ENCODE measurements at regions not wholly inside any gene's neighbourhood (a gene's known extent, or its start where the extent isn't known, plus 50 kb on each side); places are given as distances from the start of the nearest gene placed in this dataset.
"Not testable (repeated sequence)": the region's sequence is repeated elsewhere in the genome, so short reads cannot be mapped to it uniquely, and the experiment has no call there.

DNA sequence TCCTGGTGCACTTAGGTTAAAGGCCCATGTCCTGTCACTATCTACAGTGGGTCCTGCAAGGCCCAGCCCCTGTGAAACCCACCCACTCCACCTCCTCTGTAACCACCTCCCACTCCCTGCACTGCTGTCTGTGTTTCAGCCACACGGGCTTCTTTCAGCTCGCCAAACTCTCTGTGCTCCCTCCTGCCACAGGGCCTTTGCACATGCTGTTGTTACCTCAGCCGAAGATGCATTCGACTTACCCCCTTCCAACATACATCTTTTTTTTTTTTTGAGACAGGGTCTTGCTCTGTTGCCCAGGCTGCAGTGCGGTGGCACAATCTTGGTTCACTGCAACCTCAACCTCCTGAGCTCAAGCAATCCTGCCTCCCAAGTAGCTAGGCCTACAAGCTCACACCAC is 76.5 kb upstream of the RPL38 start:
- no peak for DNase-seq (ENCODE audit: low spot score)
- H3K27me3 Mint-ChIP-seq (ENCODE audit: low read depth), result peaks cover 3% of the 10 kb centered on the region; the same call in 1 of the 2 replicates
- H3K4me1 Mint-ChIP-seq, result peaks cover 11% of the 10 kb centered on the region
- no peak overlapping the region for H3K4me3 Mint-ChIP-seq
- no peak for ATAC-seq
- TF ChIP-seq PRRX2 (CRISPR knock-in tag; IDR thresholded peaks at IDR 0.05), result no peak
- 0 out of 2 replicates have a peak, but pooled peaks have one; percentile 5 for TF ChIP-seq GTF2I (CRISPR knock-in tag; conservative IDR thresholded peaks at IDR 0.05)
- ChIA-PET CTCF (interaction anchor here (0.7 to 1.1 kb wide), 3 partner anchors 8 to 75 kb away, joined by 3 to 4 read pairs (median 3); no protein-coding TSS in a partner anchor), POLR2A (interaction anchor here (0.7 kb wide), 1 partner anchor 198 kb away, joined by 4 read pairs; no protein-coding TSS in a partner anchor)
- H3K9me3 Mint-ChIP-seq, result peaks cover 11% of the 10 kb centered on the region
- H3K36me3 Mint-ChIP-seq, result no peaks in the 10 kb centered on the region
- H3K27ac Mint-ChIP-seq, result no peak overlapping the region

DNA sequence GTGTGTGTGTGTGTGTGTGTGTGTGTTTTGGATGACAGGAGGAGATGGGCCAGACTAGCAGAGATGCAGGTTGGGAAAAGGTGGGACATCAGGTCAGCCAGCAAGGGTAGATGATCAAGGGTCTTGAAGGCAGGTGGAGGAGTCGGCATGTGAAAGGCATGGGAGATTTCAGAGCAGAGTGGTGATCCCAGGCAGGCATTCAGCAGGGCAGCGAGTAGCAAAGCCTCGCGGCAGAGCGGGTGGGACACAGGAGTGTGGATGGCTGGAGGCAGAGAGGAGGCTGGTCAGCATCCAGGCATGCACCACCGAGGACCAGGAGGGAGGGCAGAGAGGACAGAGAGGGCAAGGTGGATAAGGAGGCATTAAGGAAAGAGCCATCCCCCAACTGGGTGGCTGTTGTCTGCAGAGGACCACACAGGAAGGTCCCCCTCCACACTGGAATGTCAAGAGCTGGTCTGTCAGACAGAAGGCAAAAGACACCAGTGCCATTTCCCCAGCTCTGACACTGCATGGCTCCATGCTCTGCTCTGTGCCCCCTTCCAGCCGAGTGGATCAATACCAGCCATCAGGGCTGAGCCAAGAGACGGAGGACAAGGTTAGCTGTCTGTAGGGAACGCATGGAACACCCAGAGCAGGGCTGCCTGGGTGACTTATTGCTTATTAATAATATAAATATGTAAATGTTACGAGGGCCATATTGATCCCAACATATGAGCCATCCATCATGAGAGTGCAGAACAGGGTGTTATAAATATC is 74.8 kb upstream of the RPL38 start:
- CTCF ChIA-PET, result interaction anchor here (1.1 to 3.9 kb wide), 2 partner anchors 10 to 39 kb away, joined by 5 to 17 read pairs; no protein-coding TSS in a partner anchor
- POLR2A ChIA-PET, result no interaction called here
- H3K4me3 Mint-ChIP-seq, result no peak overlapping the region
- H3K36me3 Mint-ChIP-seq, result no peaks in the 10 kb centered on the region
- H3K4me1 Mint-ChIP-seq, result peaks cover 17% of the 10 kb centered on the region
- no peak overlapping the region for H3K27ac Mint-ChIP-seq
- H3K9me3 Mint-ChIP-seq, result peaks cover 3% of the 10 kb centered on the region; the same call in 1 of the 2 replicates
- ATAC-seq, result no peak
- no peak for DNase-seq (ENCODE audit: low spot score)
- TF ChIP-seq, protein P1, sequence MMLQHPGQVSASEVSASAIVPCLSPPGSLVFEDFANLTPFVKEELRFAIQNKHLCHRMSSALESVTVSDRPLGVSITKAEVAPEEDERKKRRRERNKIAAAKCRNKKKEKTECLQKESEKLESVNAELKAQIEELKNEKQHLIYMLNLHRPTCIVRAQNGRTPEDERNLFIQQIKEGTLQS (CRISPR knock-in tag; conservative IDR thresholded peaks at IDR 0.05), result no peak
- TF ChIP-seq, protein P2, sequence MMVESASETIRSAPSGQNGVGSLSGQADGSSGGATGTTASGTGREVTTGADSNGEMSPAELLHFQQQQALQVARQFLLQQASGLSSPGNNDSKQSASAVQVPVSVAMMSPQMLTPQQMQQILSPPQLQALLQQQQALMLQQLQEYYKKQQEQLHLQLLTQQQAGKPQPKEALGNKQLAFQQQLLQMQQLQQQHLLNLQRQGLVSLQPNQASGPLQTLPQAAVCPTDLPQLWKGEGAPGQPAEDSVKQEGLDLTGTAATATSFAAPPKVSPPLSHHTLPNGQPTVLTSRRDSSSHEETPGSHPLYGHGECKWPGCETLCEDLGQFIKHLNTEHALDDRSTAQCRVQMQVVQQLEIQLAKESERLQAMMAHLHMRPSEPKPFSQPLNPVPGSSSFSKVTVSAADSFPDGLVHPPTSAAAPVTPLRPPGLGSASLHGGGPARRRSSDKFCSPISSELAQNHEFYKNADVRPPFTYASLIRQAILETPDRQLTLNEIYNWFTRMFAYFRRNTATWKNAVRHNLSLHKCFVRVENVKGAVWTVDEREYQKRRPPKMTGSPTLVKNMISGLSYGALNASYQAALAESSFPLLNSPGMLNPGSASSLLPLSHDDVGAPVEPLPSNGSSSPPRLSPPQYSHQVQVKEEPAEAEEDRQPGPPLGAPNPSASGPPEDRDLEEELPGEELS (CRISPR knock-in tag; IDR thresholded peaks at IDR 0.05), result no peak
- TF ChIP-seq NR1H2 (CRISPR knock-in tag; IDR thresholded peaks at IDR 0.05) (no peak), ESRRA (CRISPR knock-in tag; IDR thresholded peaks at IDR 0.05; ENCODE audit: borderline replicate concordance) (no peak), TP53 (CRISPR knock-in tag; IDR thresholded peaks at IDR 0.05) (no peak)
- H3K27me3 Mint-ChIP-seq (ENCODE audit: low read depth), result peaks cover 6% of the 10 kb centered on the region; the same call in 1 of the 2 replicates

DNA sequence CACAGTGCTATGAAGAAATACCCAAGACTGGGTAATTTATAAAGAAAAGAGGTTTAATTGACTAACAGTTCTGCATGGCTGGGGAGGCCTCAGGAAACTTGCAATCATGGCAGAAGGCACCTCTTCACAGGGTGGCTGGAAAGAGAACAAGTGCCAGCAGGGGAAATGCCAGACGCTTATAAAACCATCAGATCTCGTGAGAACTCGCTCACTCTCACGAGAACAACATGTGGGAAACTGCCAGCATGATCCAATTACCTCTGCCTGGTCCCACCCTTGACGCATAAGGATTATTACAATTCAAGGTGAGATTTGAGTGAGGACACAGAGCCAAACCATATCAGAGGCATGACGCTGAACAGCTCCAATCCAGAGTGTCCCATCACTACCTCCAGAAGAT is 73.7 kb upstream of the RPL38 start:
- ATAC-seq; DNase-seq (ENCODE audit: low spot score); H3K9me3 Mint-ChIP-seq; H3K27ac Mint-ChIP-seq; POLR2A ChIA-PET; H3K4me3 Mint-ChIP-seq; H3K27me3 Mint-ChIP-seq (ENCODE audit: low read depth); H3K36me3 Mint-ChIP-seq: not testable (repeated sequence)
- CTCF ChIA-PET, result interaction anchor here (0.9 to 3.9 kb wide), 4 partner anchors 12 to 70 kb away, joined by 3 to 17 read pairs (median 7); no protein-coding TSS in a partner anchor
- peaks cover 21% of the 10 kb centered on the region for H3K4me1 Mint-ChIP-seq

DNA sequence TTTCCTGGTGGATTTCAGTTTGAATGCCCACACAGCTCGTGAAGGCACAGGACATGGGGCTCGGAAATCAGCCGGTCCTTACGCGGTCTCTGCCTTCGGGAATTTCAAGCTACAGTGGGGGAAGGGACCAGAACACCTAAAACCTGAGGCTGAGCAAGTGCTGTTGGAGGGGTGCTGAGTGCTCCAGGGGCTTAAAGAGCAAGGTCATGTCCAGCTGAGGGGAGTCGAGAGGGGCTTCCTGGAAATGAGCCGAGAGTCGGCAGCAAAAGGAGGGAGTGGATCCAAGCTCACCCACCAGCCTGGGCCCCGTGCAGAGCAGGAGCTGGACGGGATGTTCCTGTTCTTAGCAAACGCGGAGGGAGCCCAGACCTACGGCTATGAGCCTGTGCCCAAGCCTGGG is 73.2 kb upstream of the RPL38 start:
- ATAC-seq, result no peak
- DNase-seq (ENCODE audit: low spot score), result no peak
- POLR2A ChIA-PET, result no interaction called here
- no peak overlapping the region for H3K27ac Mint-ChIP-seq
- CTCF ChIA-PET, result interaction anchor here (0.9 to 3.9 kb wide), 4 partner anchors 13 to 69 kb away, joined by 3 to 17 read pairs (median 7); no protein-coding TSS in a partner anchor
- peaks cover 18% of the 10 kb centered on the region for H3K4me1 Mint-ChIP-seq
- TF ChIP-seq, protein P3, sequence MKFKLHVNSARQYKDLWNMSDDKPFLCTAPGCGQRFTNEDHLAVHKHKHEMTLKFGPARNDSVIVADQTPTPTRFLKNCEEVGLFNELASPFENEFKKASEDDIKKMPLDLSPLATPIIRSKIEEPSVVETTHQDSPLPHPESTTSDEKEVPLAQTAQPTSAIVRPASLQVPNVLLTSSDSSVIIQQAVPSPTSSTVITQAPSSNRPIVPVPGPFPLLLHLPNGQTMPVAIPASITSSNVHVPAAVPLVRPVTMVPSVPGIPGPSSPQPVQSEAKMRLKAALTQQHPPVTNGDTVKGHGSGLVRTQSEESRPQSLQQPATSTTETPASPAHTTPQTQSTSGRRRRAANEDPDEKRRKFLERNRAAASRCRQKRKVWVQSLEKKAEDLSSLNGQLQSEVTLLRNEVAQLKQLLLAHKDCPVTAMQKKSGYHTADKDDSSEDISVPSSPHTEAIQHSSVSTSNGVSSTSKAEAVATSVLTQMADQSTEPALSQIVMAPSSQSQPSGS (CRISPR knock-in tag; IDR thresholded peaks at IDR 0.05; ENCODE audit: borderline replicate concordance, low read depth), result no peak
- TF ChIP-seq ELF4 (CRISPR knock-in tag; IDR thresholded peaks at IDR 0.05; ENCODE audit: low read depth), result no peak
- TF ChIP-seq, protein P4, sequence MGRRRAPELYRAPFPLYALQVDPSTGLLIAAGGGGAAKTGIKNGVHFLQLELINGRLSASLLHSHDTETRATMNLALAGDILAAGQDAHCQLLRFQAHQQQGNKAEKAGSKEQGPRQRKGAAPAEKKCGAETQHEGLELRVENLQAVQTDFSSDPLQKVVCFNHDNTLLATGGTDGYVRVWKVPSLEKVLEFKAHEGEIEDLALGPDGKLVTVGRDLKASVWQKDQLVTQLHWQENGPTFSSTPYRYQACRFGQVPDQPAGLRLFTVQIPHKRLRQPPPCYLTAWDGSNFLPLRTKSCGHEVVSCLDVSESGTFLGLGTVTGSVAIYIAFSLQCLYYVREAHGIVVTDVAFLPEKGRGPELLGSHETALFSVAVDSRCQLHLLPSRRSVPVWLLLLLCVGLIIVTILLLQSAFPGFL (CRISPR knock-in tag; IDR thresholded peaks at IDR 0.05; ENCODE audit: borderline replicate concordance), result no peak
- TF ChIP-seq TCF7 (CRISPR knock-in tag; IDR thresholded peaks at IDR 0.05; ENCODE audit: low read depth), result no peak
- TF ChIP-seq ZNF423 (CRISPR knock-in tag; IDR thresholded peaks at IDR 0.05), result no peak
- TF ChIP-seq GABPB1 (CRISPR knock-in tag; IDR thresholded peaks at IDR 0.05), result no peak
- TF ChIP-seq JUN (CRISPR knock-in tag; IDR thresholded peaks at IDR 0.05), result no peak
- TF ChIP-seq, protein P5, sequence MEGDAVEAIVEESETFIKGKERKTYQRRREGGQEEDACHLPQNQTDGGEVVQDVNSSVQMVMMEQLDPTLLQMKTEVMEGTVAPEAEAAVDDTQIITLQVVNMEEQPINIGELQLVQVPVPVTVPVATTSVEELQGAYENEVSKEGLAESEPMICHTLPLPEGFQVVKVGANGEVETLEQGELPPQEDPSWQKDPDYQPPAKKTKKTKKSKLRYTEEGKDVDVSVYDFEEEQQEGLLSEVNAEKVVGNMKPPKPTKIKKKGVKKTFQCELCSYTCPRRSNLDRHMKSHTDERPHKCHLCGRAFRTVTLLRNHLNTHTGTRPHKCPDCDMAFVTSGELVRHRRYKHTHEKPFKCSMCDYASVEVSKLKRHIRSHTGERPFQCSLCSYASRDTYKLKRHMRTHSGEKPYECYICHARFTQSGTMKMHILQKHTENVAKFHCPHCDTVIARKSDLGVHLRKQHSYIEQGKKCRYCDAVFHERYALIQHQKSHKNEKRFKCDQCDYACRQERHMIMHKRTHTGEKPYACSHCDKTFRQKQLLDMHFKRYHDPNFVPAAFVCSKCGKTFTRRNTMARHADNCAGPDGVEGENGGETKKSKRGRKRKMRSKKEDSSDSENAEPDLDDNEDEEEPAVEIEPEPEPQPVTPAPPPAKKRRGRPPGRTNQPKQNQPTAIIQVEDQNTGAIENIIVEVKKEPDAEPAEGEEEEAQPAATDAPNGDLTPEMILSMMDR (IDR thresholded peaks at IDR 0.05), result no peak
- TF ChIP-seq RORB (CRISPR knock-in tag; IDR thresholded peaks at IDR 0.05), result no peak
- no peak for TF ChIP-seq NR3C1 (CRISPR knock-in tag; conservative IDR thresholded peaks at IDR 0.05; ENCODE audit: low read depth)
- TF ChIP-seq, protein P6, sequence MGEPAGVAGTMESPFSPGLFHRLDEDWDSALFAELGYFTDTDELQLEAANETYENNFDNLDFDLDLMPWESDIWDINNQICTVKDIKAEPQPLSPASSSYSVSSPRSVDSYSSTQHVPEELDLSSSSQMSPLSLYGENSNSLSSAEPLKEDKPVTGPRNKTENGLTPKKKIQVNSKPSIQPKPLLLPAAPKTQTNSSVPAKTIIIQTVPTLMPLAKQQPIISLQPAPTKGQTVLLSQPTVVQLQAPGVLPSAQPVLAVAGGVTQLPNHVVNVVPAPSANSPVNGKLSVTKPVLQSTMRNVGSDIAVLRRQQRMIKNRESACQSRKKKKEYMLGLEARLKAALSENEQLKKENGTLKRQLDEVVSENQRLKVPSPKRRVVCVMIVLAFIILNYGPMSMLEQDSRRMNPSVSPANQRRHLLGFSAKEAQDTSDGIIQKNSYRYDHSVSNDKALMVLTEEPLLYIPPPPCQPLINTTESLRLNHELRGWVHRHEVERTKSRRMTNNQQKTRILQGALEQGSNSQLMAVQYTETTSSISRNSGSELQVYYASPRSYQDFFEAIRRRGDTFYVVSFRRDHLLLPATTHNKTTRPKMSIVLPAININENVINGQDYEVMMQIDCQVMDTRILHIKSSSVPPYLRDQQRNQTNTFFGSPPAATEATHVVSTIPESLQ (CRISPR knock-in tag; IDR thresholded peaks at IDR 0.05), result no peak
- TF ChIP-seq ZNF416 (CRISPR knock-in tag; IDR thresholded peaks at IDR 0.05), result no peak
- TF ChIP-seq HMGA2 (CRISPR knock-in tag; IDR thresholded peaks at IDR 0.05), result no peak
- H3K36me3 Mint-ChIP-seq, result no peaks in the 10 kb centered on the region
- H3K4me3 Mint-ChIP-seq, result no peak overlapping the region
- peaks cover 6% of the 10 kb centered on the region; the same call in 1 of the 2 replicates for H3K27me3 Mint-ChIP-seq (ENCODE audit: low read depth)
- H3K9me3 Mint-ChIP-seq, result peaks cover 3% of the 10 kb centered on the region; the same call in 1 of the 2 replicates
